Kidney (tissue), 13 donors: ENCODE measurements at regions not wholly inside any gene's neighbourhood (a gene's known extent, or its start where the extent isn't known, plus 50 kb on each side); places are given as distances from the start of the nearest gene placed in this dataset.
"Not testable (repeated sequence)": the region's sequence is repeated elsewhere in the genome, so short reads cannot be mapped to it uniquely, and the experiment has no call there.

ENCODE experiments used
- DNase-seq, 5 donors: peaks; one replicate each; pipeline ENCODE4 v3.0.0-alpha.2; 2013 to 2020
- FAIRE-seq: peaks from 2 replicates; lab custom pipeline; 2012; peaks lifted over from hg19 to GRCh38; lab: Jason Lieb, UNC
- H3K27ac ChIP-seq, 2 donors: one replicate each; pipeline ENCODE4 v1.7.0; 2013; ENCODE audit warnings: low read depth in 2 of 2, low read length in 2 of 2, inconsistent platforms in 1 of 2
- H3K27me3 ChIP-seq: one replicate; pipeline ENCODE4 v1.7.1; 2013; ENCODE audit warnings: low read length, inconsistent platforms; ENCODE audit not compliant: control insufficient read depth, insufficient read depth
- H3K36me3 ChIP-seq, 3 donors: one replicate each; pipeline versions ENCODE4 v1.7.0 to v1.7.1; 2013; ENCODE audit warnings: low read length in 3 of 3, control low read depth in 1 of 3, inconsistent platforms in 1 of 3; ENCODE audit not compliant: insufficient read depth in 3 of 3, control insufficient read depth in 2 of 3
- H3K4me1 ChIP-seq, 3 donors: one replicate each; pipeline versions ENCODE4 v1.7.0 to v1.7.1; 2013; ENCODE audit warnings: low read length in 3 of 3, inconsistent platforms in 1 of 3, low read depth in 1 of 3; ENCODE audit not compliant: control insufficient read depth in 2 of 3, insufficient read depth in 2 of 3
- H3K4me3 ChIP-seq, 3 donors: one replicate each; pipeline versions ENCODE4 v1.7.0 to v1.8.1; 2013; ENCODE audit warnings: low read length in 3 of 3, control low read depth in 1 of 3, inconsistent platforms in 1 of 3
- H3K9ac ChIP-seq, 3 donors: one replicate each; pipeline versions ENCODE4 v1.7.0 to v1.7.1; 2013; ENCODE audit warnings: low read length in 3 of 3, control low read depth in 1 of 3, inconsistent platforms in 1 of 3
- H3K9me3 ChIP-seq, 3 donors: one replicate each; pipeline versions ENCODE4 v1.7.0 to v1.7.1; 2013; ENCODE audit warnings: low read length in 3 of 3, control low read depth in 1 of 3, inconsistent platforms in 1 of 3; ENCODE audit not compliant: control insufficient read depth in 2 of 3, insufficient read depth in 1 of 3
- intact Hi-C: fragments of 100-400 bp; cut with DNase I; formaldehyde crosslinking; loops from one replicate; pipeline ENCODE4 v1.11.1; 2022
- TF ChIP-seq, protein P1 (sequence below): IDR thresholded peaks from 3 replicates; pipeline ENCODE4 v1.5.1; 2012; ENCODE audit warnings: mild to moderate bottlenecking, moderate library complexity, borderline replicate concordance; ENCODE audit not compliant: insufficient read depth; ENCODE audit errors: extremely low read depth
- donor health status: control.
- donor health status: control.
- donor health status: control.
- donor health status: control.
- donor health status: control.
- donor health status: DM: yes; HTN: yes; CAD: no.
- donor health status: Normal renal cell carcinoma (clear cell type).

DNA sequence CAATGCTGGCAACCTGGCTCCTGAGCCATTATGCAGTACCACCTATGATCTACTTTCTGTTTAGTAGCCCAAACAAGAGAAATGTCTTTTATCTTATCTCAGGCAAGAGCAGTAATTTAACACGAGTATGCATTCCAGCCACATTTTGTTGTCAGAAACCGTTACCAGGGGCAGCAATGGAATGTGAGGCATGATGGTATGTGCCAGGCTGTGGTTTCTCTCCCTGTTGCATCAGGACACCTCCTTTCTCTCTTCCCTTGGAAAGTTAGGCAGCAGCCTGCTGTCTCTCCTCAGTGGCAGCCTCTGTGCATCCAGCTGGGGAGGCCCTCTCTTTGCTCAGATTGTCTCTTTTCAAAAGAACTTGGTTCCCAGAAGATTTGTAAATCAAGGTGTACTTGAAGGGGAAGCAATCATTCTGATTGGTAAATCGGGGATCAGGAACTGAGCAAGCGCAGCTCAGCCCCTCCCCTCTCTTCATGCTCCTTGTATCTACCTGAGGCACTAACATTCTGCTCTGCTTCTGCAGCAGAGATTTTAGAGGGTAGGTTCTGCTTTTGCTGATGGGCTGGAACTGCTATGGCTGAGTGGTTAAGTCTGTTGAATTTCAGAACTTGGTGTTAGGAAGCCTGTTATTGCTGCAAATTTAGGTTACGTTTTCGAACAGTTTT, 229.2 kb downstream of the ADAMTS15 start:
- H3K27me3 ChIP-seq, result no peaks in the 10 kb centered on the region
- no peak for FAIRE-seq
- no peak overlapping the region for H3K9ac ChIP-seq
- H3K4me1 ChIP-seq, result peaks cover 0 to 6% (median 0%) of the 10 kb centered on the region in 3 donors
- no peak overlapping the region for H3K4me3 ChIP-seq
- TF ChIP-seq, protein P1, sequence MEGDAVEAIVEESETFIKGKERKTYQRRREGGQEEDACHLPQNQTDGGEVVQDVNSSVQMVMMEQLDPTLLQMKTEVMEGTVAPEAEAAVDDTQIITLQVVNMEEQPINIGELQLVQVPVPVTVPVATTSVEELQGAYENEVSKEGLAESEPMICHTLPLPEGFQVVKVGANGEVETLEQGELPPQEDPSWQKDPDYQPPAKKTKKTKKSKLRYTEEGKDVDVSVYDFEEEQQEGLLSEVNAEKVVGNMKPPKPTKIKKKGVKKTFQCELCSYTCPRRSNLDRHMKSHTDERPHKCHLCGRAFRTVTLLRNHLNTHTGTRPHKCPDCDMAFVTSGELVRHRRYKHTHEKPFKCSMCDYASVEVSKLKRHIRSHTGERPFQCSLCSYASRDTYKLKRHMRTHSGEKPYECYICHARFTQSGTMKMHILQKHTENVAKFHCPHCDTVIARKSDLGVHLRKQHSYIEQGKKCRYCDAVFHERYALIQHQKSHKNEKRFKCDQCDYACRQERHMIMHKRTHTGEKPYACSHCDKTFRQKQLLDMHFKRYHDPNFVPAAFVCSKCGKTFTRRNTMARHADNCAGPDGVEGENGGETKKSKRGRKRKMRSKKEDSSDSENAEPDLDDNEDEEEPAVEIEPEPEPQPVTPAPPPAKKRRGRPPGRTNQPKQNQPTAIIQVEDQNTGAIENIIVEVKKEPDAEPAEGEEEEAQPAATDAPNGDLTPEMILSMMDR, result no peak
- peak in 2 of 5 donors; percentile 57 to 67 for DNase-seq
- intact Hi-C loops, result no loop called here
- H3K9me3 ChIP-seq, result peaks cover 1 to 13% (median 5%) of the 10 kb centered on the region in 3 donors
- H3K36me3 ChIP-seq, result no peaks in the 10 kb centered on the region
- H3K27ac ChIP-seq, result no peak overlapping the region

DNA sequence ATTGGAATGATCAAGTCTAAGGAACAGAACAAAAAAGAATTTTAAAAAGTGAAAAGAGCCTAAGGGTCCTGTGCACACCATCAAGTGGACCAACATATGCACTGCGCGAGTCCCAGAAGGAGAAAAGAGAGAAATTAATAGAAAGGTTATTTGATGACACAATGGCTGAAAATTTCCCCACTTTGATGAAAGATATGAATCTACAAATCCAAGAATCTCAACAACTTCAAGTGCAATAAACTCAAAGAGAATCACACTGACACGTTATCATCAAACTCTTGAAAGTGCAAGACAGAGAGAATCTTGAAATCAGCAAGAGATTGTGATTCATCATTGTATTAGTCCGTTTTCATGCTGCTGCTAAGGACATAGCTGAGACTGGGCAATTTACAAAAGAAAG, 230.8 kb downstream of the ADAMTS15 start:
- no peaks in the 10 kb centered on the region for H3K27me3 ChIP-seq
- FAIRE-seq (no peak), DNase-seq (no peak)
- TF ChIP-seq, protein P1, result no peak
- H3K36me3 ChIP-seq, result no peaks in the 10 kb centered on the region
- H3K4me1 ChIP-seq, result peaks cover 0 to 6% (median 0%) of the 10 kb centered on the region in 3 donors
- intact Hi-C loops, result no loop called here
- H3K9me3 ChIP-seq, result peaks cover 1 to 13% (median 5%) of the 10 kb centered on the region in 3 donors
- H3K4me3 ChIP-seq, result no peak overlapping the region
- H3K9ac ChIP-seq, result no peak overlapping the region
- no peak overlapping the region for H3K27ac ChIP-seq

DNA sequence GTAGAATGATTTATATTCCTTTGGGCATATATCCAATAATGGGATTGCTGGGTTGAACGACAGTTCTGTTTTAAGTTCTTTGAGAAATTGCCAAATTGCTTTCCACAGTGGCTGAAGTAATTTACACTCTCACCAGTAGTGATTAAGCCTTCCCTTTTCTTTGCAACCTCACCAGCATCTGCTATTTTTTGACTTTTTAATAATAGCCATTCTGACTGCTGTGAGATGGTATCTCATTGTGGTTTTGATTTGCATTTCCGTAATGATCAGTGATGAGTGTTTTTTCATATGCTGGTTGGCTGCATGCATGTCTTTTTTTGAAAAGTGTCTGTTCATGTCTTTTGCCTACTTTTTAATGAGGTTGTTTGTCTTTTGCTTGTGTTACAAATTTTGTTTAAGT, 233.8 kb downstream of the SNX19 start:
- H3K27me3 ChIP-seq, H3K4me1 ChIP-seq, intact Hi-C loops, DNase-seq, H3K27ac ChIP-seq, H3K36me3 ChIP-seq, FAIRE-seq, H3K9ac ChIP-seq, H3K4me3 ChIP-seq: not testable (repeated sequence)
- H3K9me3 ChIP-seq, result peaks cover 1 to 13% (median 5%) of the 10 kb centered on the region in 3 donors

- no peak overlapping the region for H3K4me3 ChIP-seq
- no peaks in the 10 kb centered on the region for H3K36me3 ChIP-seq
- H3K4me1 ChIP-seq, result no peaks in the 10 kb centered on the region
- intact Hi-C loops, result no loop called here
- no peaks in the 10 kb centered on the region for H3K27me3 ChIP-seq
- no peak overlapping the region for H3K9ac ChIP-seq
- TF ChIP-seq, protein P1, result no peak
- FAIRE-seq (no peak), DNase-seq (peak in 1 of 5 donors; percentile 70)
- no peaks in the 10 kb centered on the region for H3K9me3 ChIP-seq
- H3K27ac ChIP-seq, result no peak overlapping the region
Observed at GRCh38 chr11:130689222-130689908, 226.9 kb downstream of the SNX19 start.
